ENCODE measurements at regions not wholly inside any gene's neighbourhood (a gene's known extent, or its start where the extent isn't known, plus 50 kb on each side); places are given as distances from the start of the nearest gene placed in this dataset.
"Not testable (repeated sequence)": the region's sequence is repeated elsewhere in the genome, so short reads cannot be mapped to it uniquely, and the experiment has no call there.

GRCh38 chr18:14336017-14336416 is 203.8 kb upstream of the ZNF519 start:
- not testable (repeated sequence) for TF ChIP-seq POLR2AphosphoS5 (IDR thresholded peaks at IDR 0.05; ENCODE audit: low read depth); CTCF (IDR thresholded peaks at IDR 0.05; ENCODE audit: insufficient read depth, low read length); REST (IDR thresholded peaks at IDR 0.05; ENCODE audit: insufficient replicate concordance, low read depth); GABPA (IDR thresholded peaks at IDR 0.05; ENCODE audit: low read depth)
